Lower lobe of right lung (tissue), 2 donors: ENCODE measurements at regions not wholly inside any gene's neighbourhood (a gene's known extent, or its start where the extent isn't known, plus 50 kb on each side); places are given as distances from the start of the nearest gene placed in this dataset.

ENCODE experiments used
- ATAC-seq, 2 donors: fragments of 200-7000 bp; cut with Tn5 transposase; one replicate each; pipeline ENCODE4 v1.9.1; 2020 to 2022; ENCODE audit warnings: mild to moderate bottlenecking in 2 of 2, moderate library complexity in 2 of 2
- DNase-seq: peaks from one replicate; pipeline ENCODE4 v3.0.0-alpha.2; 2020
- H3K27ac ChIP-seq: fragments of 200-600 bp; one replicate; pipeline ENCODE4 v1.8.0; 2022
- H3K27me3 ChIP-seq: fragments of 200-600 bp; one replicate; pipeline ENCODE4 v1.8.0; 2022; ENCODE audit warnings: low read depth
- H3K36me3 ChIP-seq: fragments of 200-600 bp; one replicate; pipeline ENCODE4 v1.8.0; 2022; ENCODE audit warnings: mild to moderate bottlenecking
- H3K4me1 ChIP-seq: fragments of 200-600 bp; one replicate; pipeline ENCODE4 v1.8.0; 2022
- H3K4me3 ChIP-seq: fragments of 200-600 bp; one replicate; pipeline ENCODE4 v1.8.0; 2022; ENCODE audit warnings: mild to moderate bottlenecking
- H3K9me3 ChIP-seq: fragments of 200-600 bp; one replicate; pipeline ENCODE4 v1.8.0; 2022
- CTCF ChIP-seq: fragments of 200-600 bp; IDR thresholded peaks from one replicate; pipeline ENCODE4 v1.8.0; 2022; ENCODE audit warnings: antibody characterized with exemption, mild to moderate bottlenecking
- intact Hi-C: fragments of 100-400 bp; cut with DNase I; formaldehyde crosslinking; loops from one replicate; pipeline ENCODE4 v1.11.0; 2022
- donor health status: DM: no; HTN: yes; CAD: no; lungs with severe emphysema.

- no peak overlapping the region for H3K4me3 ChIP-seq
- ATAC-seq, result no peak
- no peaks in the 10 kb centered on the region for H3K27me3 ChIP-seq
- H3K9me3 ChIP-seq, result peaks cover 3% of the 10 kb centered on the region
- DNase-seq, result no peak
- no peaks in the 10 kb centered on the region for H3K36me3 ChIP-seq
- TF ChIP-seq CTCF, result no peak
- intact Hi-C loops, result no loop called here
- H3K4me1 ChIP-seq, result no peaks in the 10 kb centered on the region
- no peak overlapping the region for H3K27ac ChIP-seq
Measured at GRCh38 chr14:61168141-61168540, 113.0 kb downstream of the TMEM30B start.

- DNase-seq (no peak), ATAC-seq (no peak)
- no peak overlapping the region for H3K4me3 ChIP-seq
- peaks cover 2% of the 10 kb centered on the region for H3K9me3 ChIP-seq
- H3K4me1 ChIP-seq, result no peaks in the 10 kb centered on the region
- no peak for TF ChIP-seq CTCF
- H3K36me3 ChIP-seq, result no peaks in the 10 kb centered on the region
- no peak overlapping the region for H3K27ac ChIP-seq
- intact Hi-C loops, result no loop called here
- no peaks in the 10 kb centered on the region for H3K27me3 ChIP-seq
Measured at GRCh38 chr14:61167642-61168041, 113.5 kb downstream of the TMEM30B start.

GRCh38 chr14:61160798-61161197 is 120.3 kb downstream of the TMEM30B start:
- no peak overlapping the region for H3K27ac ChIP-seq
- H3K4me1 ChIP-seq, result no peaks in the 10 kb centered on the region
- H3K27me3 ChIP-seq, result no peaks in the 10 kb centered on the region
- H3K4me3 ChIP-seq, result no peak overlapping the region
- no peak for ATAC-seq
- TF ChIP-seq CTCF, result no peak
- intact Hi-C loops, result no loop called here
- no peak for DNase-seq
- H3K9me3 ChIP-seq, result peaks cover 2% of the 10 kb centered on the region
- H3K36me3 ChIP-seq, result no peaks in the 10 kb centered on the region

GRCh38 chr14:61154641-61155040 is 126.5 kb downstream of the TMEM30B start:
- Histone ChIP-seq H3K36me3 (no peaks in the 10 kb centered on the region), H3K4me1 (no peaks in the 10 kb centered on the region), H3K9me3 (no peaks in the 10 kb centered on the region), H3K27me3 (no peaks in the 10 kb centered on the region), H3K27ac (no peak overlapping the region), H3K4me3 (no peak overlapping the region)
- ATAC-seq, result no peak
- intact Hi-C loops, result no loop called here
- DNase-seq, result no peak
- TF ChIP-seq CTCF, result no peak

GRCh38 chr14:61153914-61154545 is 127.1 kb downstream of the TMEM30B start:
- H3K4me3 ChIP-seq, result no peak overlapping the region
- H3K27me3 ChIP-seq, result no peaks in the 10 kb centered on the region
- DNase-seq, result no peak
- intact Hi-C loops, result no loop called here
- TF ChIP-seq CTCF, result no peak
- no peaks in the 10 kb centered on the region for H3K4me1 ChIP-seq
- no peak overlapping the region for H3K27ac ChIP-seq
- no peak for ATAC-seq
- H3K9me3 ChIP-seq, result no peaks in the 10 kb centered on the region
- no peaks in the 10 kb centered on the region for H3K36me3 ChIP-seq

- TF ChIP-seq CTCF, result no peak
- Histone ChIP-seq H3K9me3 (no peaks in the 10 kb centered on the region), H3K4me3 (no peak overlapping the region), H3K4me1 (no peaks in the 10 kb centered on the region), H3K27ac (no peak overlapping the region), H3K36me3 (no peaks in the 10 kb centered on the region), H3K27me3 (no peaks in the 10 kb centered on the region)
- intact Hi-C loops, result no loop called here
- no peak for ATAC-seq
- no peak for DNase-seq
Measured at GRCh38 chr14:61153431-61153830, 127.7 kb downstream of the TMEM30B start.
